ENCODE measurements at regions not wholly inside any gene's neighbourhood (a gene's known extent, or its start where the extent isn't known, plus 50 kb on each side); places are given as distances from the start of the nearest gene placed in this dataset.
"Not testable (repeated sequence)": the region's sequence is repeated elsewhere in the genome, so short reads cannot be mapped to it uniquely, and the experiment has no call there.

GRCh38 chr15:95616306-95616705 lies 714.2 kb upstream of the NR2F2 start:
- no peak for DNase-seq (ENCODE audit: extremely low read depth in 1 of 2, low read depth in 1 of 2)

GRCh38 chr15:95620934-95621579 lies 709.4 kb upstream of the NR2F2 start:
- no peak for DNase-seq (ENCODE audit: extremely low read depth in 1 of 2, low read depth in 1 of 2)

GRCh38 chr15:95622843-95623242 lies 707.7 kb upstream of the NR2F2 start:
- no peak for DNase-seq (ENCODE audit: extremely low read depth in 1 of 2, low read depth in 1 of 2)

- DNase-seq (ENCODE audit: extremely low read depth in 1 of 2, low read depth in 1 of 2) = no peak
Measured at GRCh38 chr15:95624100-95624499, 706.4 kb upstream of the NR2F2 start.

- no peak for DNase-seq (ENCODE audit: extremely low read depth in 1 of 2, low read depth in 1 of 2)
Measured at GRCh38 chr15:95624616-95625361, 705.7 kb upstream of the NR2F2 start.

GRCh38 chr15:95626501-95627361 lies 703.8 kb upstream of the NR2F2 start:
- no peak for DNase-seq (ENCODE audit: extremely low read depth in 1 of 2, low read depth in 1 of 2)

- no peak for DNase-seq (ENCODE audit: extremely low read depth in 1 of 2, low read depth in 1 of 2)
Measured at GRCh38 chr15:95629503-95630168, 700.9 kb upstream of the NR2F2 start.

- no peak for DNase-seq (ENCODE audit: extremely low read depth in 1 of 2, low read depth in 1 of 2)
Measured at GRCh38 chr15:95630683-95631082, 699.8 kb upstream of the NR2F2 start.

- no peak for DNase-seq (ENCODE audit: extremely low read depth in 1 of 2, low read depth in 1 of 2)
Measured at GRCh38 chr15:95635666-95636065, 694.8 kb upstream of the NR2F2 start.

- DNase-seq (ENCODE audit: extremely low read depth in 1 of 2, low read depth in 1 of 2) = no peak
Measured at GRCh38 chr15:95636107-95636506, 694.4 kb upstream of the NR2F2 start.

GRCh38 chr15:95637234-95637633 lies 693.3 kb upstream of the NR2F2 start:
- DNase-seq (ENCODE audit: extremely low read depth in 1 of 2, low read depth in 1 of 2) = not testable (repeated sequence)

GRCh38 chr15:95639208-95639607 lies 691.3 kb upstream of the NR2F2 start:
- DNase-seq (ENCODE audit: extremely low read depth in 1 of 2, low read depth in 1 of 2) = no peak

GRCh38 chr15:95644100-95644875 lies 686.2 kb upstream of the NR2F2 start:
- DNase-seq (ENCODE audit: extremely low read depth in 1 of 2, low read depth in 1 of 2) = no peak

- DNase-seq (ENCODE audit: extremely low read depth in 1 of 2, low read depth in 1 of 2) = no peak
Measured at GRCh38 chr15:95645791-95646338, 684.6 kb upstream of the NR2F2 start.

GRCh38 chr15:95646484-95647273 lies 683.8 kb upstream of the NR2F2 start:
- DNase-seq (ENCODE audit: extremely low read depth in 1 of 2, low read depth in 1 of 2) = no peak

GRCh38 chr15:95647531-95648277 lies 682.8 kb upstream of the NR2F2 start:
- no peak for DNase-seq (ENCODE audit: extremely low read depth in 1 of 2, low read depth in 1 of 2)

GRCh38 chr15:95653361-95653805 lies 677.1 kb upstream of the NR2F2 start:
- no peak for DNase-seq (ENCODE audit: extremely low read depth in 1 of 2, low read depth in 1 of 2)

GRCh38 chr15:95655089-95655607 lies 675.4 kb upstream of the NR2F2 start:
- no peak for DNase-seq (ENCODE audit: extremely low read depth in 1 of 2, low read depth in 1 of 2)
